ENCODE measurements at regions not wholly inside any gene's neighbourhood (a gene's known extent, or its start where the extent isn't known, plus 50 kb on each side); places are given as distances from the start of the nearest gene placed in this dataset.

DNA sequence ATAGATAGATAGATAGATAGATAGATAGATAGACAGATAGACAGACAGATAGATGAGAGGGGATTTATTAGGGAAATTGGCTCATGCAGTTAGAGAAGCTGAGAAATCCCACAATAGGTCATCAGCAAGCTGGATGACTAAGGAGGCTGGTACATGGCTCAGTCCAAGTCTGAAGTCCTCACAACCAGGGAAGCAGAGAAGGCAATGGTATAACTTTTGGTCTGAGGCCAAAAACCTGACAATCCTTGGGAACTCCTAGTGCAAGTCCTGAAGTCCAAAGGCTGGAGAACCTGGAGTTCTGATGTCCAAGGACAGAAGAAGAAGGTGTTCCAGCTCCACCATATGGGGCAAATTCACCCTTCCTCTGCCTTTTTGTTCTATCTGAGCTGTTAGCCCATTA, 517.6 kb upstream of the ATP2B1 start:
- no peak overlapping the region for H2AFZ ChIP-seq (ENCODE audit: low read depth, low read length)
- H3K27me3 ChIP-seq (ENCODE audit: insufficient read depth, low read length, poor library complexity) = no peaks in the 10 kb centered on the region
- H3K4me2 ChIP-seq (ENCODE audit: insufficient read depth, low read length) = no peak overlapping the region
- H3K4me3 ChIP-seq (ENCODE audit: low read depth in 1 of 2, low read length in 2 of 2) = no peak overlapping the region
- H3K9ac ChIP-seq (ENCODE audit: low read depth, low read length) = no peak overlapping the region
- TF ChIP-seq EZH2 (IDR thresholded peaks at IDR 0.05; ENCODE audit: borderline replicate concordance, low read depth, low read length, severe bottlenecking) = no peak
- TF ChIP-seq, protein P1, sequence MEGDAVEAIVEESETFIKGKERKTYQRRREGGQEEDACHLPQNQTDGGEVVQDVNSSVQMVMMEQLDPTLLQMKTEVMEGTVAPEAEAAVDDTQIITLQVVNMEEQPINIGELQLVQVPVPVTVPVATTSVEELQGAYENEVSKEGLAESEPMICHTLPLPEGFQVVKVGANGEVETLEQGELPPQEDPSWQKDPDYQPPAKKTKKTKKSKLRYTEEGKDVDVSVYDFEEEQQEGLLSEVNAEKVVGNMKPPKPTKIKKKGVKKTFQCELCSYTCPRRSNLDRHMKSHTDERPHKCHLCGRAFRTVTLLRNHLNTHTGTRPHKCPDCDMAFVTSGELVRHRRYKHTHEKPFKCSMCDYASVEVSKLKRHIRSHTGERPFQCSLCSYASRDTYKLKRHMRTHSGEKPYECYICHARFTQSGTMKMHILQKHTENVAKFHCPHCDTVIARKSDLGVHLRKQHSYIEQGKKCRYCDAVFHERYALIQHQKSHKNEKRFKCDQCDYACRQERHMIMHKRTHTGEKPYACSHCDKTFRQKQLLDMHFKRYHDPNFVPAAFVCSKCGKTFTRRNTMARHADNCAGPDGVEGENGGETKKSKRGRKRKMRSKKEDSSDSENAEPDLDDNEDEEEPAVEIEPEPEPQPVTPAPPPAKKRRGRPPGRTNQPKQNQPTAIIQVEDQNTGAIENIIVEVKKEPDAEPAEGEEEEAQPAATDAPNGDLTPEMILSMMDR (IDR thresholded peaks at IDR 0.05; ENCODE audit: borderline replicate concordance, extremely low read depth, low read length, poor library complexity, severe bottlenecking) = no peak
- no peak overlapping the region for H3K27ac ChIP-seq (ENCODE audit: low read length)
- H3K4me1 ChIP-seq (ENCODE audit: insufficient read depth, low read length) = peaks cover 8% of the 10 kb centered on the region; the same call in 1 of the 2 replicates
- no peaks in the 10 kb centered on the region for H3K9me3 ChIP-seq (ENCODE audit: insufficient read depth, low read length, severe bottlenecking)
- DNase-seq = no peak
- no peaks in the 10 kb centered on the region for H3K36me3 ChIP-seq (ENCODE audit: insufficient read depth, low read length)
- ATAC-seq (ENCODE audit: insufficient read depth, low read depth) = no peak
- no peaks in the 10 kb centered on the region for H3K79me2 ChIP-seq (ENCODE audit: insufficient read depth, low read length)
- H4K20me1 ChIP-seq (ENCODE audit: insufficient read depth, low read length) = no peaks in the 10 kb centered on the region

DNA sequence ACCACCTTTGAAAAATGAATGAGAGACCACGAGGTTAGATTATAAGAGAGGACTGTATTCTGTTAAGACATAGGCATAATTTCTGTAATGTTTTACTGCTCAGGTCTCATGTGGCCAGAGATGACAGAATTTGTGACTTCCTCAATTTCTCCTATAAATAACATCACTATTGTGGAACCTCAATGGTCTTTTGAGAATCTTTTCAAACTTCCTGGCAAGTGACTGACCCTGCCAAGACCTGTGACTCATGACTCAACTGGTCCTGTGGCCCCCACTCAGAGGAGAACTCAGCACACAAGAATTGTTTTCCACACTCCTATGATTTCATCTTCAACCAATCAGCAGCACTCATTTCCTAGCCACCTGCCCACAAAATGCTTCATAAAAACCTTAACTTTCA, 508.2 kb upstream of the ATP2B1 start:
- H3K27ac ChIP-seq (ENCODE audit: low read length) = no peak overlapping the region
- H3K36me3 ChIP-seq (ENCODE audit: insufficient read depth, low read length) = no peaks in the 10 kb centered on the region
- no peak overlapping the region for H3K4me3 ChIP-seq (ENCODE audit: low read depth in 1 of 2, low read length in 2 of 2)
- no peak for TF ChIP-seq EZH2 (IDR thresholded peaks at IDR 0.05; ENCODE audit: borderline replicate concordance, low read depth, low read length, severe bottlenecking)
- TF ChIP-seq, protein P1 (IDR thresholded peaks at IDR 0.05; ENCODE audit: borderline replicate concordance, extremely low read depth, low read length, poor library complexity, severe bottlenecking) = no peak
- no peak overlapping the region for H2AFZ ChIP-seq (ENCODE audit: low read depth, low read length)
- no peaks in the 10 kb centered on the region for H3K9me3 ChIP-seq (ENCODE audit: insufficient read depth, low read length, severe bottlenecking)
- no peaks in the 10 kb centered on the region for H3K79me2 ChIP-seq (ENCODE audit: insufficient read depth, low read length)
- ATAC-seq (ENCODE audit: insufficient read depth, low read depth) = no peak
- H3K9ac ChIP-seq (ENCODE audit: low read depth, low read length) = no peak overlapping the region
- H3K4me2 ChIP-seq (ENCODE audit: insufficient read depth, low read length) = no peak overlapping the region
- H4K20me1 ChIP-seq (ENCODE audit: insufficient read depth, low read length) = no peaks in the 10 kb centered on the region
- H3K27me3 ChIP-seq (ENCODE audit: insufficient read depth, low read length, poor library complexity) = no peaks in the 10 kb centered on the region
- no peaks in the 10 kb centered on the region for H3K4me1 ChIP-seq (ENCODE audit: insufficient read depth, low read length)
- DNase-seq = no peak

DNA sequence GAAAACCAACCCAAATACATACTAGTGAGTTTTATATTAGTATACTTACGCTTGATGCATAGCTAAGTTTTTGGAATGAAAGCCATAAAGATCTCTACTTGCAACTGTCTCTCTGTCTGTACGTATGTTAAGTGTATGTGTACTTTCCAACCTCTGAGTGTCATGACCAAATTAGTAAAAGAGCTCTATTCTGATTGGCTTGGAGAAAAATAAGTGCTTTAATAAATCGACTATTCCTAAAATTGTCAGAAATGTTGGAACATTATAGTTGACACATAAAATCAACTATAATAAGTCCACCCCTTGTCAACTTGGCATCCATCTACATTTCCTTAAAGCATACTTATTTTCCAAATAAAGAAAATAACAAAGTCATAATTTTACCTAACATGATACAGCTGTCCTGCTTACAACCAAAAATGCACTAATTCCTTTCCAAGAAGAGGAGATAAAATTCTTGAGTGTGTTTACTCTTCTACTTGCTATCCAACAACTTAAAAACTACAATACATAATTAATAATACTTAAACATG, 507.4 kb upstream of the ATP2B1 start:
- DNase-seq (no peak), ATAC-seq (ENCODE audit: insufficient read depth, low read depth) (no peak)
- Histone ChIP-seq H3K9ac (ENCODE audit: low read depth, low read length) (no peak overlapping the region), H3K27ac (ENCODE audit: low read length) (no peak overlapping the region), H3K4me3 (ENCODE audit: low read depth in 1 of 2, low read length in 2 of 2) (no peak overlapping the region), H3K4me2 (ENCODE audit: insufficient read depth, low read length) (no peak overlapping the region), H3K27me3 (ENCODE audit: insufficient read depth, low read length, poor library complexity) (no peaks in the 10 kb centered on the region), H3K79me2 (ENCODE audit: insufficient read depth, low read length) (no peaks in the 10 kb centered on the region), H3K9me3 (ENCODE audit: insufficient read depth, low read length, severe bottlenecking) (no peaks in the 10 kb centered on the region), H4K20me1 (ENCODE audit: insufficient read depth, low read length) (no peaks in the 10 kb centered on the region), H3K36me3 (ENCODE audit: insufficient read depth, low read length) (no peaks in the 10 kb centered on the region), H3K4me1 (ENCODE audit: insufficient read depth, low read length) (no peaks in the 10 kb centered on the region), H2AFZ (ENCODE audit: low read depth, low read length) (no peak overlapping the region)
- TF ChIP-seq, protein P1 (IDR thresholded peaks at IDR 0.05; ENCODE audit: borderline replicate concordance, extremely low read depth, low read length, poor library complexity, severe bottlenecking) = no peak
- no peak for TF ChIP-seq EZH2 (IDR thresholded peaks at IDR 0.05; ENCODE audit: borderline replicate concordance, low read depth, low read length, severe bottlenecking)

DNA sequence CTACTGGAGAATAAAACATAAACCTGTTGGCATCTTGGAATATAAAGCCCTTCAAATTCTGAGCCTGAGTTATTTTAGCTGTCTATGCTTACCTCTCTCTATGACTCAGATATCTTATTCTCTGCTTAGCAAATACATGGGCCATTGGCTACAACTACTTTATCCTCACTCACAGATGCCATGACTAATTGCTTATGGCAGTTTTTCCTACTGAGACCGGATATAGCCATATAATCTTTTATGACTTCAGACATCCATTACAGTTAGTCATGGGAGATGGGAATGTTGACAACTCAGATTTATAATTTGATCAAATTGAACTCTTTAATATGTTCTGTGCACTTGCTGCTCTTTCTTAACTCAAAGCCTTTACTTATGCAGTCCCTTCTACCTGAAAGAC, 502.4 kb upstream of the ATP2B1 start:
- H4K20me1 ChIP-seq (ENCODE audit: insufficient read depth, low read length) = no peaks in the 10 kb centered on the region
- H2AFZ ChIP-seq (ENCODE audit: low read depth, low read length) = no peak overlapping the region
- H3K9me3 ChIP-seq (ENCODE audit: insufficient read depth, low read length, severe bottlenecking) = peaks cover 9% of the 10 kb centered on the region
- no peaks in the 10 kb centered on the region for H3K4me1 ChIP-seq (ENCODE audit: insufficient read depth, low read length)
- no peaks in the 10 kb centered on the region for H3K79me2 ChIP-seq (ENCODE audit: insufficient read depth, low read length)
- H3K9ac ChIP-seq (ENCODE audit: low read depth, low read length) = no peak overlapping the region
- no peaks in the 10 kb centered on the region for H3K36me3 ChIP-seq (ENCODE audit: insufficient read depth, low read length)
- H3K27me3 ChIP-seq (ENCODE audit: insufficient read depth, low read length, poor library complexity) = no peaks in the 10 kb centered on the region
- DNase-seq (no peak), ATAC-seq (ENCODE audit: insufficient read depth, low read depth) (no peak)
- H3K27ac ChIP-seq (ENCODE audit: low read length) = no peak overlapping the region
- H3K4me3 ChIP-seq (ENCODE audit: low read depth in 1 of 2, low read length in 2 of 2) = no peak overlapping the region
- no peak overlapping the region for H3K4me2 ChIP-seq (ENCODE audit: insufficient read depth, low read length)
- TF ChIP-seq EZH2 (IDR thresholded peaks at IDR 0.05; ENCODE audit: borderline replicate concordance, low read depth, low read length, severe bottlenecking) = no peak
- TF ChIP-seq, protein P1 (IDR thresholded peaks at IDR 0.05; ENCODE audit: borderline replicate concordance, extremely low read depth, low read length, poor library complexity, severe bottlenecking) = no peak
